BJ (cell line): ENCODE measurements at regions not wholly inside any gene's neighbourhood (a gene's known extent, or its start where the extent isn't known, plus 50 kb on each side); places are given as distances from the start of the nearest gene placed in this dataset.

ENCODE experiments used
- CTCF ChIA-PET: fragments of 350-600 bp; formaldehyde crosslinking; extraction: SDS; loops from one replicate; lab custom pipeline; 2021; ENCODE audit warnings: antibody characterized with exemption, inconsistent platforms; lab: Yijun Ruan, JAX
- POLR2A ChIA-PET: fragments of 300-600 bp; sonication (Branson Sonifier 250); formaldehyde crosslinking; extraction: SDS; loops from one replicate; lab custom pipeline; 2021; ENCODE audit warnings: antibody characterized with exemption; lab: Charles Lee
- DNase-seq: peaks from one replicate; pipeline ENCODE4 v3.0.0-alpha.2; 2011; ENCODE audit warnings: low read depth
- H3K27me3 ChIP-seq: 2 replicates; pipeline ENCODE4 v1.6.0; 2011; ENCODE audit warnings: low read length; ENCODE audit not compliant: control insufficient read depth, insufficient read depth
- H3K36me3 ChIP-seq: 2 replicates; pipeline ENCODE4 v1.5.1; 2011; ENCODE audit warnings: low read length; ENCODE audit not compliant: control insufficient read depth, insufficient read depth
- H3K4me3 ChIP-seq: 2 replicates; pipeline ENCODE4 v1.5.1; 2011; ENCODE audit warnings: low read depth, mild to moderate bottlenecking, control low read depth, low read length
- TF ChIP-seq, protein P1 (sequence below): IDR thresholded peaks from 2 replicates; pipeline ENCODE4 v1.5.1; 2011; ENCODE audit warnings: low read depth, mild to moderate bottlenecking, control low read depth, inconsistent platforms, low read length, moderate library complexity; ENCODE audit not compliant: insufficient read depth

DNA sequence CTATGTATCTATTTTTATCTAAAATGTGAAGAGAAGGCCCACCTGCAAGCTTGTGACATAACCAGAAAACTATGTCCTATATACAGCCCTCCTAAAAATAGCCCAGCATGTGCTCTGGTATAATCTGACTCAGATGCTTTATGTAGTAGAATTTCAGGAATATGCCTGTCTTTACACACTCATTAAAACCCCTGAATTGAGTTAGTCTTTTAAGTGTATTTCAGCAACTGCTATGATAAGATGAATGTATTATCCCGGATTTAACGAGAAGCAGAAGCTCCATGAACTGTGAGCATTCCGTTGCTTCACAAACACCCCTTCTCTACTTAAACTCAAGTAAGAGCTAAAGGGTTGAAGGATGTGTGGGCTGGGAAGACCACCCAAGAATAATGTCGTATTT lies 89.9 kb upstream of the PRICKLE1 start:
- H3K36me3 ChIP-seq = no peaks in the 10 kb centered on the region
- no peaks in the 10 kb centered on the region for H3K27me3 ChIP-seq
- CTCF ChIA-PET = interaction anchor here (1.2 kb wide), 1 partner anchor 603 kb away, joined by 3 read pairs; no protein-coding TSS in a partner anchor

DNA sequence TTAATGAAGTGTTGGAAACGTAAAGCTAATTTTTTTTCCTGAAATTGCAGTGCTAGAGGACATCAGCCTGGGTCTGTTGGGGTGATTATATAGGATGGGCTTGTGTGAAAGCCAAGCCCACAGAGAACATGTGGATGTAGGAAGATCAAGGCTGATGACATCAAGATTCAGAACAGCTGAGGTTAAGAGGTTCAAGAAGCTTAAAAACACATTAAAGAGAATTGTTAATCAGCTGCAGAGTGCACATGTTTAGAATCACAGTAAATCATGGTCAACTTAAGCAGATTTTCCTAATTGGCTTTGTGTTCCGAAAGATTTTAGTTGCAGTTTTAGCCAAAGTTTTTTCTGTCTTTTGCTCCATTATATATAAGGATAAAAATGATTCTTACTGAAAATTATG lies 87.9 kb upstream of the PRICKLE1 start:
- ChIA-PET POLR2A (no interaction called here), CTCF (interaction anchor here (0.5 to 0.6 kb wide), 2 partner anchors 12 to 1168 kb away, joined by 3 read pairs; no protein-coding TSS in a partner anchor)
- Histone ChIP-seq H3K4me3 (no peak overlapping the region), H3K36me3 (no peaks in the 10 kb centered on the region), H3K27me3 (no peaks in the 10 kb centered on the region)
- TF ChIP-seq, protein P1, sequence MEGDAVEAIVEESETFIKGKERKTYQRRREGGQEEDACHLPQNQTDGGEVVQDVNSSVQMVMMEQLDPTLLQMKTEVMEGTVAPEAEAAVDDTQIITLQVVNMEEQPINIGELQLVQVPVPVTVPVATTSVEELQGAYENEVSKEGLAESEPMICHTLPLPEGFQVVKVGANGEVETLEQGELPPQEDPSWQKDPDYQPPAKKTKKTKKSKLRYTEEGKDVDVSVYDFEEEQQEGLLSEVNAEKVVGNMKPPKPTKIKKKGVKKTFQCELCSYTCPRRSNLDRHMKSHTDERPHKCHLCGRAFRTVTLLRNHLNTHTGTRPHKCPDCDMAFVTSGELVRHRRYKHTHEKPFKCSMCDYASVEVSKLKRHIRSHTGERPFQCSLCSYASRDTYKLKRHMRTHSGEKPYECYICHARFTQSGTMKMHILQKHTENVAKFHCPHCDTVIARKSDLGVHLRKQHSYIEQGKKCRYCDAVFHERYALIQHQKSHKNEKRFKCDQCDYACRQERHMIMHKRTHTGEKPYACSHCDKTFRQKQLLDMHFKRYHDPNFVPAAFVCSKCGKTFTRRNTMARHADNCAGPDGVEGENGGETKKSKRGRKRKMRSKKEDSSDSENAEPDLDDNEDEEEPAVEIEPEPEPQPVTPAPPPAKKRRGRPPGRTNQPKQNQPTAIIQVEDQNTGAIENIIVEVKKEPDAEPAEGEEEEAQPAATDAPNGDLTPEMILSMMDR = no peak
- no peak for DNase-seq

More for the DNA sequence above, 89.9 kb upstream of the PRICKLE1 start:
- H3K4me3 ChIP-seq = no peak overlapping the region
- DNase-seq = no peak
- POLR2A ChIA-PET = no interaction called here
- TF ChIP-seq, protein P1 = no peak

DNA sequence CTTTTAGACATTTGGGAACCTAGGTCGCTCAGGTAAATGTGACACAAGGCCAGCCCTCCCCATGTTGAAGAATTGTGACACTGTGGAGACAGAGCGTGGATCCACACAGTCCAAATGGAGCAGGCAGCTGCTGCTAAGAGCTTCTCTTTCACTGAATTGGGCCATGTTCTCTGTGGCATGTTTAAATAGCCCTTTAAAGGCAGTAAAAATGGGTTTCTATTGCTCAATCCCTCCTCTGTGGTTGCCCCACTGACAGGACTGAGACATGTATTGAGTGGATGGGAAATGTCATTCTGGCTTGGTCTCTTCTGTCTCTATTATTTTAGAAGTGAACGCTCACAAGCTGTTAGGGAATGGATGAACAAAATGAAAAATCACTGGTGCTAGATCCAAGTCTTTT lies 84.0 kb upstream of the PRICKLE1 start:
- Histone ChIP-seq H3K36me3 (no peaks in the 10 kb centered on the region), H3K4me3 (no peak overlapping the region), H3K27me3 (no peaks in the 10 kb centered on the region)
- DNase-seq = no peak
- ChIA-PET POLR2A (no interaction called here), CTCF (no interaction called here)
- TF ChIP-seq, protein P1 = no peak

DNA sequence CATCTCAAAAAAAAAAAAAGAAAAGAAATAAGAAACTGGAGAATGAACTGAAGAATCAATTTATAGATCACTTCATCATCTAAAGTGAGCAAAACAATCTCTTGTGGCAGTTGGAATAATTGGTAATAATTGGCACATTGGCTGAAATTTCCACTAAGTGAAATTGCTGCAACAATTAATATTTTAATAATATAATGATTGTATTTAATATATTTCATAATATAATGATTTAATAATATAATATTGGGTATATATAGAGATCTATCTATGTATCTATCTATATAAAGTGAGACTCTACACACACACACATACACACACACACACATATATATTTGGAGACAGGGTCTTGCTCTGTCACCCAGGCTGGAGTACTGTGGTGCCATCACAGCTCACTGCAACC lies 81.2 kb upstream of the PRICKLE1 start:
- ChIA-PET POLR2A (no interaction called here), CTCF (no interaction called here)

DNA sequence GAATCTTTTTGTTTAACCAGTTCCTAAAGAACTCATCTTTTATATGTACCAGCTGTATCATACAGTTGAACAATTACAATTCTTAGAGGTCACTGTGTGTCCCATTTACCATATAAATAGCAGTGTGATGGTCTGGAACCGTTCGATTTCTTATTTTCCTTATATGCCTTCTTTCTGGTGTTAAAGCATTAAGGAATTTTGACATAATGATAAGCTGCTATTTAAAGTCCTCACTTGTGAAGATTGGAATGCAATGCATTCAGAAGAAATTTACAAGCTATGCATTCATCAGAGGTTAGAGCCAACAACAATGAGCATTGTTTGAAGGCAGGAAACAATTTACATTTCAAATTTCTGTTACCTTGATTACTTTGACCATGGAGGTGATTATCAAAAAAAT lies 80.0 kb upstream of the PRICKLE1 start:
- TF ChIP-seq, protein P1 = no peak
- CTCF ChIA-PET = no interaction called here
- Histone ChIP-seq H3K36me3 (no peaks in the 10 kb centered on the region), H3K27me3 (no peaks in the 10 kb centered on the region), H3K4me3 (no peak overlapping the region)
- POLR2A ChIA-PET = interaction anchor here (0.7 kb wide), 1 partner anchor 9 kb away, joined by 4 read pairs; no protein-coding TSS in a partner anchor
- DNase-seq = no peak

More for the DNA sequence above, 81.2 kb upstream of the PRICKLE1 start:
- Histone ChIP-seq H3K27me3 (no peaks in the 10 kb centered on the region), H3K4me3 (no peak overlapping the region), H3K36me3 (no peaks in the 10 kb centered on the region)
- DNase-seq = no peak
- TF ChIP-seq, protein P1 = no peak
